GM12872 (cell line): ENCODE measurements at regions not wholly inside any gene's neighbourhood (a gene's known extent, or its start where the extent isn't known, plus 50 kb on each side); places are given as distances from the start of the nearest gene placed in this dataset.

Experiments
- CTCF ChIP-seq: IDR thresholded peaks from 3 replicates; pipeline ENCODE4 v1.5.1; 2011; ENCODE audit warnings: low read depth, mild to moderate bottlenecking, low read length, moderate library complexity; ENCODE audit not compliant: insufficient read depth

DNA sequence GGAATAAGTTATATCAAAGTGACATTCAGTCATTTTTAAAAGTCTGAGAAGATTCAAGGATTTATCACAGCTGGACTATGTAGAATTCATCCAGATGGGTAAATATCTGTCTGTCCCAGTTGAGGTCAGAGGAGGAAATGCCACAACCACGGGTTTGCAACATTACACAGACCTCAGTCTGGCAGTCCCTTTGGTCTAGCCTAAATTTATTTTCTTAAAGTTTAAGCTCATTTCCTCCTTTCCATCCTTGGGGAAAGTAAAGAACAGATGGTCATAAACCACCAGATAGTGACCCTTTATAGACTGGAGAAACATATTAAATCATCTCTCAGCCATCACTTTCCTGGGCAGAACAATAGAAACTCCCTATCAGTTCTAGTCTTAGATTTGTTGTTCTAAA, 238.4 kb upstream of the DDI1 start:
- no peak for TF ChIP-seq CTCF

- TF ChIP-seq CTCF: no peak
Observed at GRCh38 chr11:103798446-103798845, 238.0 kb upstream of the DDI1 start.

- no peak for TF ChIP-seq CTCF
Observed at GRCh38 chr11:103800406-103801114, 235.9 kb upstream of the DDI1 start.

DNA sequence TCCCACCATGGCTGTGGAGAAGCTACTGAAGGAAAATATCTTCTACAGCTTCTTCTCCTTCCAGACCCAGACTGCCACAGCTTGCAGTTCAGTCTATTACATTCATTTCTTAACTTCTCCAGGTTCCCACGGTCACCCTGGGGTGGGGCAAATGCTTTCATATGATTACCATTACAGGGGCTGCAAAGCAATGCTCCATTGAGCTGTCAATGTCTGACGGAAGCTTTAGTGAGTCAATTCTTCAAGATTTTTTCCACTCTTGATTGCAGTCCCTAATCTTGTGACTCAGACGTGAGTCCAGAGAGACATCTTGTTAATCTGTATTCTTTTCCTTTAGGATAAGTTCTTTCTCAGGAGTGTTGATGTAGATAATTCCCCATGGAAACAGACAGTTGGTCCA, 233.4 kb upstream of the DDI1 start:
- TF ChIP-seq CTCF: no peak

GRCh38 chr11:103805688-103806009, 230.8 kb upstream of the DDI1 start:
- TF ChIP-seq CTCF: no peak

- no peak for TF ChIP-seq CTCF
Observed at GRCh38 chr11:103806130-103806895, 230.1 kb upstream of the DDI1 start.

- no peak for TF ChIP-seq CTCF
Observed at GRCh38 chr11:103807806-103808205, 228.6 kb upstream of the DDI1 start.
